K562 (cell line): ENCODE measurements at regions not wholly inside any gene's neighbourhood (a gene's known extent, or its start where the extent isn't known, plus 50 kb on each side); places are given as distances from the start of the nearest gene placed in this dataset.

Experiments used
- ATAC-seq: fragments of 200-7000 bp; cut with Tn5 transposase; 3 replicates; pipeline ENCODE4 v1.9.1; 2020; ENCODE audit warnings: moderate library complexity
- BruUV-seq: library from RNA; stranded (reverse); fragments of 400-500 nt; replicated peaks from 2 replicates; lab custom pipeline; 2021; lab: Mats Ljungman, UMichigan
- CTCF ChIA-PET: fragments of 300-600 bp; formaldehyde crosslinking; extraction: SDS; loops from one replicate; lab custom pipeline; 2021; ENCODE audit warnings: low intra/inter-chr PET ratio; lab: Yijun Ruan, JAX
- POLR2A ChIA-PET: fragments of 300-600, 350-650 bp; sonication (Branson Sonifier 250); formaldehyde crosslinking; extraction: SDS; loops from one replicate; lab custom pipeline; 2021; ENCODE audit warnings: antibody characterized with exemption, inconsistent platforms; lab: Yijun Ruan, JAX
- DNase-seq, 4 experiments: peaks; one replicate each; pipeline versions ENCODE4 v3.0.0 to v3.0.0-alpha.2; 2011 to 2018; ENCODE audit warnings: low spot score in 3 of 4, mixed read lengths in 3 of 4; ENCODE audit errors: extremely low read depth in 1 of 4
- FAIRE-seq: peaks from 2 replicates; lab custom pipeline; 2011; peaks lifted over from hg19 to GRCh38; lab: Jason Lieb, UNC
- H2AFZ ChIP-seq: 2 replicates; pipeline ENCODE4 v1.6.0; 2011; ENCODE audit warnings: low read depth, low read length, control low read depth, inconsistent platforms
- H3K27ac ChIP-seq: fragments of 200-600 bp; 3 replicates; pipeline ENCODE4 v1.8.0; 2011; ENCODE audit warnings: low read depth, mild to moderate bottlenecking, control low read depth, inconsistent platforms, low read length, moderate library complexity, mixed read lengths; ENCODE audit errors: extremely low read depth
- H3K27me3 ChIP-seq, 2 experiments: fragments of 300-600 bp in 1 of 2; 2 replicates in 1 of 2; 3 replicates in 1 of 2; pipeline versions ENCODE4 v1.6.0 to v1.8.0; 2011; ENCODE audit warnings: inconsistent platforms in 2 of 2, low read length in 2 of 2, mild to moderate bottlenecking in 1 of 2, mixed read lengths in 1 of 2, moderate library complexity in 1 of 2; ENCODE audit not compliant: control insufficient read depth in 2 of 2, insufficient read depth in 2 of 2
- H3K36me3 ChIP-seq: fragments of 300-600 bp; 3 replicates; pipeline ENCODE4 v1.8.0; 2011; ENCODE audit warnings: mild to moderate bottlenecking, low read length, inconsistent platforms; ENCODE audit not compliant: control insufficient read depth, insufficient read depth
- H3K4me1 ChIP-seq, 2 experiments: fragments of 200-600 bp in 1 of 2; replicated peaks in 1 of 2; 2 replicates in 1 of 2; 3 replicates in 1 of 2; pipeline versions ENCODE4 v1.5.1 to v1.8.0; 2011; ENCODE audit warnings: inconsistent platforms in 2 of 2, low read length in 2 of 2, mild to moderate bottlenecking in 1 of 2, mixed read lengths in 1 of 2, moderate library complexity in 1 of 2; ENCODE audit not compliant: control insufficient read depth in 2 of 2, insufficient read depth in 2 of 2
- H3K4me2 ChIP-seq: 2 replicates; pipeline ENCODE4 v1.6.1; 2011; ENCODE audit warnings: low read length, control low read depth, inconsistent platforms, mixed read lengths; ENCODE audit not compliant: insufficient read depth
- H3K4me3 ChIP-seq: fragments of 200-600 bp; sonication (generic), shearing (Covaris generic); 2 replicates; pipeline ENCODE4 v1.5.1; 2016; ENCODE audit warnings: control low read depth, inconsistent platforms
- H3K79me2 ChIP-seq: fragments of 200-600 bp; 3 replicates; pipeline ENCODE4 v1.8.0; 2011; ENCODE audit warnings: low read length, inconsistent platforms; ENCODE audit not compliant: control insufficient read depth, insufficient read depth
- H3K9ac ChIP-seq, 2 experiments: 2 replicates each; pipeline versions ENCODE4 v1.6.0 to v1.6.1; 2011; ENCODE audit warnings: low read depth in 2 of 2, low read length in 2 of 2, control low read depth in 1 of 2, inconsistent platforms in 1 of 2, mild to moderate bottlenecking in 1 of 2, mixed read lengths in 1 of 2; ENCODE audit not compliant: insufficient read depth in 1 of 2
- H3K9me1 ChIP-seq: one replicate; pipeline ENCODE4 v1.6.0; 2011; ENCODE audit warnings: inconsistent platforms, mild to moderate bottlenecking, low read length, moderate library complexity; ENCODE audit not compliant: control insufficient read depth, insufficient read depth
- H3K9me3 ChIP-seq: replicated peaks from 2 replicates; pipeline ENCODE4 v1.5.1; 2011; ENCODE audit warnings: low read depth, low read length, inconsistent platforms; ENCODE audit not compliant: control insufficient read depth, insufficient read depth
- H4K20me1 ChIP-seq: replicated peaks from 2 replicates; pipeline ENCODE4 v1.6.1; 2011; ENCODE audit warnings: low read length, inconsistent platforms, mixed read lengths; ENCODE audit not compliant: control insufficient read depth, insufficient read depth
- BDP1 ChIP-seq: IDR thresholded peaks from 3 replicates; pipeline ENCODE4 v1.6.1; 2011; ENCODE audit not compliant: insufficient read length, insufficient read depth
- RB1 ChIP-seq: fragments of 450-650 bp; IDR thresholded peaks from 2 replicates; pipeline ENCODE4 v1.6.1; 2017; ENCODE audit warnings: low read depth, mild to moderate bottlenecking
- RBFOX2 ChIP-seq: fragments of 200-400 bp; formaldehyde crosslinking; IDR thresholded peaks from 2 replicates; pipeline ENCODE4 v1.6.1; 2017; ENCODE audit warnings: low read depth, mild to moderate bottlenecking, low read length, moderate library complexity
- STAG1 ChIP-seq: sonication (generic); formaldehyde crosslinking; IDR thresholded peaks from 2 replicates; pipeline ENCODE4 v1.5.0; 2020; ENCODE audit warnings: missing genetic modification reagents, borderline replicate concordance
- ZNF282 ChIP-seq: sonication (generic); formaldehyde crosslinking; IDR thresholded peaks from 2 replicates; pipeline ENCODE4 v1.8.1; 2023; ENCODE audit warnings: missing genetic modification reagents
- whole genome bisulfite sequencing: fragments of 100-300 bp; shearing (Covaris generic); methylation state at CpG from one replicate; pipeline ENCODE4 v1.1.6; 2016; ENCODE audit warnings: low coverage, mixed read lengths; ENCODE audit not compliant: insufficient coverage; ENCODE audit errors: missing lambda C conversion rate; 5-methylcytosine and 5-hydroxymethylcytosine counted together
- in situ Hi-C: fragments of 300-500 bp; cut with MboI; formaldehyde crosslinking; loops from 4 replicates; pipeline ENCODE4 v1.15.0; 2018; ENCODE audit warnings: inconsistent platforms, mixed read lengths
- intact Hi-C: fragments of 100-400 bp; cut with micrococcal nuclease; formaldehyde crosslinking; loops from 2 replicates; pipeline ENCODE4 v1.14.2; 2022
- TF ChIP-seq, protein P1 (sequence below): sonication (generic); formaldehyde crosslinking; IDR thresholded peaks from 2 replicates; pipeline ENCODE4 v1.8.0; 2023; ENCODE audit warnings: missing genetic modification reagents, mild to moderate bottlenecking, borderline replicate concordance
- TF ChIP-seq, protein P2 (sequence below): fragments of 450-650 bp; IDR thresholded peaks from 2 replicates; pipeline ENCODE4 v1.6.1; 2016; ENCODE audit warnings: low read depth

DNA sequence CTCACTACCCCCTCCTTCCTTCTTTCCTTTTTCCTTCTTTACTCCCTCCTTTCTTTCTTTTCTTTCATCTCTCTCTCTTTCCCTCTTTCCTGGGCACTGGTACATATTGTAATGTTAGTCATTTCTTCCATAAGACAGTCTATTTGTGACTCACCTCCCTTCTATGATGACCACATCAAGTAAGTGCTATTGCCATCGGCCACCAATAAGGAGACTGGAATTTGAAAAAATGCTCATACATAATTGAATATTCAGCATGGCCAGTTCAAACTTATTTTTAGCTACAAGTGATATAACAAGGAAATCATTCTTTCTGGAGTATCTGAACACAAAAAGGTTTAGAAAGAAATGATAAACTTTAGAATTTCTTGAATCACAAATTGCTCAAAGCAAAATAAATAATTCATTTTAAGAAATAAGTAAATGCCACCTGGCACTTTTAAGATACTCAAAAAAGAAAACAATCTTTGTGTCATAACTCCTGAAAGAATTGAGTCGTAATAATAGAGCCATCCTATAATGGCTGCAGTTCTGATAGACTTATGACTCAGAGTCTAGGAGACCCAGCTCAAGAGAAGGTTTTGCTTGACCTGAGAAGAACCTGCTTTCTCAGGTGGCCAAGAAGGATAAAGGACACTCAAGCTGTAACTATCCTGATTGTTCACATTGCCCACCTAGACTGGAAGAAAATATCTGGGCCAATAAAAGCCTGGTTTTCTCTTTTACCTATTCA is 51.6 kb upstream of the CCBE1 start:
- TF ChIP-seq, protein P1, sequence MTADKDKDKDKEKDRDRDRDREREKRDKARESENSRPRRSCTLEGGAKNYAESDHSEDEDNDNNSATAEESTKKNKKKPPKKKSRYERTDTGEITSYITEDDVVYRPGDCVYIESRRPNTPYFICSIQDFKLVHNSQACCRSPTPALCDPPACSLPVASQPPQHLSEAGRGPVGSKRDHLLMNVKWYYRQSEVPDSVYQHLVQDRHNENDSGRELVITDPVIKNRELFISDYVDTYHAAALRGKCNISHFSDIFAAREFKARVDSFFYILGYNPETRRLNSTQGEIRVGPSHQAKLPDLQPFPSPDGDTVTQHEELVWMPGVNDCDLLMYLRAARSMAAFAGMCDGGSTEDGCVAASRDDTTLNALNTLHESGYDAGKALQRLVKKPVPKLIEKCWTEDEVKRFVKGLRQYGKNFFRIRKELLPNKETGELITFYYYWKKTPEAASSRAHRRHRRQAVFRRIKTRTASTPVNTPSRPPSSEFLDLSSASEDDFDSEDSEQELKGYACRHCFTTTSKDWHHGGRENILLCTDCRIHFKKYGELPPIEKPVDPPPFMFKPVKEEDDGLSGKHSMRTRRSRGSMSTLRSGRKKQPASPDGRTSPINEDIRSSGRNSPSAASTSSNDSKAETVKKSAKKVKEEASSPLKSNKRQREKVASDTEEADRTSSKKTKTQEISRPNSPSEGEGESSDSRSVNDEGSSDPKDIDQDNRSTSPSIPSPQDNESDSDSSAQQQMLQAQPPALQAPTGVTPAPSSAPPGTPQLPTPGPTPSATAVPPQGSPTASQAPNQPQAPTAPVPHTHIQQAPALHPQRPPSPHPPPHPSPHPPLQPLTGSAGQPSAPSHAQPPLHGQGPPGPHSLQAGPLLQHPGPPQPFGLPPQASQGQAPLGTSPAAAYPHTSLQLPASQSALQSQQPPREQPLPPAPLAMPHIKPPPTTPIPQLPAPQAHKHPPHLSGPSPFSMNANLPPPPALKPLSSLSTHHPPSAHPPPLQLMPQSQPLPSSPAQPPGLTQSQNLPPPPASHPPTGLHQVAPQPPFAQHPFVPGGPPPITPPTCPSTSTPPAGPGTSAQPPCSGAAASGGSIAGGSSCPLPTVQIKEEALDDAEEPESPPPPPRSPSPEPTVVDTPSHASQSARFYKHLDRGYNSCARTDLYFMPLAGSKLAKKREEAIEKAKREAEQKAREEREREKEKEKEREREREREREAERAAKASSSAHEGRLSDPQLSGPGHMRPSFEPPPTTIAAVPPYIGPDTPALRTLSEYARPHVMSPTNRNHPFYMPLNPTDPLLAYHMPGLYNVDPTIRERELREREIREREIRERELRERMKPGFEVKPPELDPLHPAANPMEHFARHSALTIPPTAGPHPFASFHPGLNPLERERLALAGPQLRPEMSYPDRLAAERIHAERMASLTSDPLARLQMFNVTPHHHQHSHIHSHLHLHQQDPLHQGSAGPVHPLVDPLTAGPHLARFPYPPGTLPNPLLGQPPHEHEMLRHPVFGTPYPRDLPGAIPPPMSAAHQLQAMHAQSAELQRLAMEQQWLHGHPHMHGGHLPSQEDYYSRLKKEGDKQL (CRISPR knock-in tag) = no peak
- TF ChIP-seq STAG1 (CRISPR knock-in tag) = no peak
- TF ChIP-seq RBFOX2 = no peak
- TF ChIP-seq RB1 = no peak
- TF ChIP-seq, protein P2, sequence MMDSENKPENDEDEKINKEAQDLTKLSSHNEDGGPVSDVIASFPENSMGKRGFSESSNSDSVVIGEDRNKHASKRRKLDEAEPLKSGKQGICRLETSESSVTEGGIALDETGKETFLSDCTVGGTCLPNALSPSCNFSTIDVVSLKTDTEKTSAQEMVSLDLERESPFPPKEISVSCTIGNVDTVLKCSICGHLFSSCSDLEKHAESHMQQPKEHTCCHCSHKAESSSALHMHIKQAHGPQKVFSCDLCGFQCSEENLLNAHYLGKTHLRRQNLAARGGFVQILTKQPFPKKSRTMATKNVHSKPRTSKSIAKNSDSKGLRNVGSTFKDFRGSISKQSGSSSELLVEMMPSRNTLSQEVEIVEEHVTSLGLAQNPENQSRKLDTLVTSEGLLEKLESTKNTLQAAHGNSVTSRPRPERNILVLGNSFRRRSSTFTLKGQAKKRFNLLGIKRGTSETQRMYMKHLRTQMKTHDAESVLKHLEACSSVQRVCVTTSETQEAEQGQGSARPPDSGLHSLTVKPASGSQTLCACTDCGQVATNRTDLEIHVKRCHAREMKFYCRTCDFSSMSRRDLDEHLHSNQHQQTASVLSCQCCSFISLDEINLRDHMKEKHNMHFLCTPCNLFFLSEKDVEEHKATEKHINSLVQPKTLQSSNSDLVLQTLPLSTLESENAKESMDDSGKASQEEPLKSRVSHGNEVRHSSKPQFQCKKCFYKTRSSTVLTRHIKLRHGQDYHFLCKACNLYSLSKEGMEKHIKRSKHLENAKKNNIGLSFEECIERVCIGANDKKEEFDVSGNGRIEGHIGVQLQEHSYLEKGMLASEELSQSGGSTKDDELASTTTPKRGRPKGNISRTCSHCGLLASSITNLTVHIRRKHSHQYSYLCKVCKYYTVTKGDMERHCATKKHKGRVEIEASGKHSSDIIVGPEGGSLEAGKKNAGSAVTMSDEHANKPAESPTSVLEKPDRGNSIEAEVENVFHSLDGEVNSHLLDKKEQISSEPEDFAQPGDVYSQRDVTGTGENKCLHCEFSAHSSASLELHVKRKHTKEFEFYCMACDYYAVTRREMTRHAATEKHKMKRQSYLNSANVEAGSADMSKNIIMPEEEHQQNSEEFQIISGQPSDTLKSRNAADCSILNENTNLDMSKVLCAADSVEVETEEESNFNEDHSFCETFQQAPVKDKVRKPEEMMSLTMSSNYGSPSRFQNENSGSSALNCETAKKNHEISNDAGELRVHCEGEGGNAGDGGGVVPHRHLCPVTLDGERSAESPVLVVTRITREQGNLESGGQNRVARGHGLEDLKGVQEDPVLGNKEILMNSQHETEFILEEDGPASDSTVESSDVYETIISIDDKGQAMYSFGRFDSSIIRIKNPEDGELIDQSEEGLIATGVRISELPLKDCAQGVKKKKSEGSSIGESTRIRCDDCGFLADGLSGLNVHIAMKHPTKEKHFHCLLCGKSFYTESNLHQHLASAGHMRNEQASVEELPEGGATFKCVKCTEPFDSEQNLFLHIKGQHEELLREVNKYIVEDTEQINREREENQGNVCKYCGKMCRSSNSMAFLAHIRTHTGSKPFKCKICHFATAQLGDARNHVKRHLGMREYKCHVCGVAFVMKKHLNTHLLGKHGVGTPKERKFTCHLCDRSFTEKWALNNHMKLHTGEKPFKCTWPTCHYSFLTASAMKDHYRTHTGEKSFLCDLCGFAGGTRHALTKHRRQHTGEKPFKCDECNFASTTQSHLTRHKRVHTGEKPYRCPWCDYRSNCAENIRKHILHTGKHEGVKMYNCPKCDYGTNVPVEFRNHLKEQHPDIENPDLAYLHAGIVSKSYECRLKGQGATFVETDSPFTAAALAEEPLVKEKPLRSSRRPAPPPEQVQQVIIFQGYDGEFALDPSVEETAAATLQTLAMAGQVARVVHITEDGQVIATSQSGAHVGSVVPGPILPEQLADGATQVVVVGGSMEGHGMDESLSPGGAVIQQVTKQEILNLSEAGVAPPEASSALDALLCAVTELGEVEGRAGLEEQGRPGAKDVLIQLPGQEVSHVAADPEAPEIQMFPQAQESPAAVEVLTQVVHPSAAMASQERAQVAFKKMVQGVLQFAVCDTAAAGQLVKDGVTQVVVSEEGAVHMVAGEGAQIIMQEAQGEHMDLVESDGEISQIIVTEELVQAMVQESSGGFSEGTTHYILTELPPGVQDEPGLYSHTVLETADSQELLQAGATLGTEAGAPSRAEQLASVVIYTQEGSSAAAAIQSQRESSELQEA = no peak
- no peak for TF ChIP-seq ZNF282 (CRISPR knock-in tag)
- no peak for TF ChIP-seq BDP1
- BruUV-seq = no TSS peak
- no peak overlapping the region for H3K27ac ChIP-seq
- no peak overlapping the region for H3K4me2 ChIP-seq
- in situ Hi-C loops (no loop called here), intact Hi-C loops (no loop called here)
- 0% methylated on average over 2 of the region's 2 CpGs for WGBS
- no peak overlapping the region for H3K4me3 ChIP-seq
- CTCF ChIA-PET = no interaction called here
- peaks cover 0 to 3% of the 10 kb centered on the region in 2 experiments; a peak in 1 of 5 replicates for H3K27me3 ChIP-seq
- no peaks in the 10 kb centered on the region for H3K79me2 ChIP-seq
- no peak overlapping the region for H3K9ac ChIP-seq
- POLR2A ChIA-PET = no interaction called here
- H3K36me3 ChIP-seq = no peaks in the 10 kb centered on the region
- H3K9me1 ChIP-seq = no peaks in the 10 kb centered on the region
- ATAC-seq = no peak
- no peaks in the 10 kb centered on the region for H4K20me1 ChIP-seq
- no peak overlapping the region for H2AFZ ChIP-seq
- no peak for DNase-seq
- H3K9me3 ChIP-seq = no peaks in the 10 kb centered on the region
- FAIRE-seq = no peak
- H3K4me1 ChIP-seq = no peaks in the 10 kb centered on the region
